Peyer's patch (tissue), 4 donors: ENCODE measurements at regions not wholly inside any gene's neighbourhood (a gene's known extent, or its start where the extent isn't known, plus 50 kb on each side); places are given as distances from the start of the nearest gene placed in this dataset.
"Not testable (repeated sequence)": the region's sequence is repeated elsewhere in the genome, so short reads cannot be mapped to it uniquely, and the experiment has no call there.

Experiments
- DNase-seq, 3 donors: peaks; one replicate each; pipeline ENCODE4 v3.0.0-alpha.2; 2017 to 2019
- H3K27ac ChIP-seq, 4 donors: fragments of 200-600 bp; sonication (generic); one replicate each; pipeline ENCODE4 v1.5.1; 2016 to 2019
- H3K27me3 ChIP-seq, 2 donors: fragments of 200-600 bp; sonication (generic); one replicate each; pipeline ENCODE4 v1.5.1; 2019
- H3K36me3 ChIP-seq, 3 donors: fragments of 200-600 bp; sonication (generic); one replicate each; pipeline ENCODE4 v1.5.1; 2016 to 2019
- H3K4me1 ChIP-seq, 4 donors: fragments of 200-600 bp; sonication (generic); one replicate each; pipeline ENCODE4 v1.5.1; 2016 to 2019
- H3K4me3 ChIP-seq, 4 donors: fragments of 200-600 bp; sonication (generic); 1 replicate in 3 of 4; 2 replicates in 1 of 4; pipeline ENCODE4 v1.5.1; 2016 to 2019; ENCODE audit warnings: mild to moderate bottlenecking in 1 of 4
- H3K9me3 ChIP-seq, 4 donors: fragments of 200-600 bp; sonication (generic); one replicate each; pipeline ENCODE4 v1.5.1; 2016 to 2019; ENCODE audit warnings: mild to moderate bottlenecking in 1 of 4
- POLR2A ChIP-seq, 2 donors: fragments of 450-650 bp; IDR thresholded peaks; one replicate each; pipeline ENCODE4 v1.5.1; 2017; ENCODE audit warnings: antibody characterized with exemption in 2 of 2, mild to moderate bottlenecking in 2 of 2, moderate library complexity in 2 of 2
- TF ChIP-seq, protein P1 (sequence below), 6 experiments: fragments of 450-650 bp in 4 of 6; fragments of 200-600 bp in 2 of 6; sonication (generic) in 1 of 6; IDR thresholded peaks; one replicate each; pipeline ENCODE4 v1.5.1; 2017 to 2019; ENCODE audit warnings: antibody characterized with exemption in 6 of 6, mild to moderate bottlenecking in 3 of 6, moderate library complexity in 1 of 6

DNA sequence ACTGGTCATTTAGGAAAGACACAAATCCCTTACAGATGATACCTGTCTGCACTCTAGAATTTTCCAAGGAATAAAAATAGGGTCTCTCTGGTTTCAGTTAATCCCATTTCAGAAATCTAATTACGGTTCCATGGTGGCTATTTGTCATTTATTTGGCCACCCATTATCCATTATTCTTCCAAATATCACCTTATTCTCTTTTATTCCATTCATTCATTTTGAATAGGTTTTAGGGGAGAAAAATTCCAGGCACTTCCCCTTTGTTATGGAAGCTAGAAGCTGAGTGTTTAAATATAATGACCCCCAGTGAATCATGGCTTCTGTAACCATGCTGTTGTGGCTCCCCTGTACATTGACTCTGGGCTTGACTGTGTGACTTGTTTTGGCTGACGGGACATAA, 420.8 kb upstream of the DPH6 start:
- no peak for TF ChIP-seq POLR2A (IDR thresholded peaks at IDR 0.05)
- TF ChIP-seq, protein P1, sequence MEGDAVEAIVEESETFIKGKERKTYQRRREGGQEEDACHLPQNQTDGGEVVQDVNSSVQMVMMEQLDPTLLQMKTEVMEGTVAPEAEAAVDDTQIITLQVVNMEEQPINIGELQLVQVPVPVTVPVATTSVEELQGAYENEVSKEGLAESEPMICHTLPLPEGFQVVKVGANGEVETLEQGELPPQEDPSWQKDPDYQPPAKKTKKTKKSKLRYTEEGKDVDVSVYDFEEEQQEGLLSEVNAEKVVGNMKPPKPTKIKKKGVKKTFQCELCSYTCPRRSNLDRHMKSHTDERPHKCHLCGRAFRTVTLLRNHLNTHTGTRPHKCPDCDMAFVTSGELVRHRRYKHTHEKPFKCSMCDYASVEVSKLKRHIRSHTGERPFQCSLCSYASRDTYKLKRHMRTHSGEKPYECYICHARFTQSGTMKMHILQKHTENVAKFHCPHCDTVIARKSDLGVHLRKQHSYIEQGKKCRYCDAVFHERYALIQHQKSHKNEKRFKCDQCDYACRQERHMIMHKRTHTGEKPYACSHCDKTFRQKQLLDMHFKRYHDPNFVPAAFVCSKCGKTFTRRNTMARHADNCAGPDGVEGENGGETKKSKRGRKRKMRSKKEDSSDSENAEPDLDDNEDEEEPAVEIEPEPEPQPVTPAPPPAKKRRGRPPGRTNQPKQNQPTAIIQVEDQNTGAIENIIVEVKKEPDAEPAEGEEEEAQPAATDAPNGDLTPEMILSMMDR (IDR thresholded peaks at IDR 0.05), result no peak
- Histone ChIP-seq H3K36me3 (no peaks in the 10 kb centered on the region), H3K27ac (no peak overlapping the region), H3K9me3 (no peaks in the 10 kb centered on the region), H3K4me1 (no peaks in the 10 kb centered on the region), H3K4me3 (no peak overlapping the region), H3K27me3 (no peaks in the 10 kb centered on the region)
- no peak for DNase-seq

DNA sequence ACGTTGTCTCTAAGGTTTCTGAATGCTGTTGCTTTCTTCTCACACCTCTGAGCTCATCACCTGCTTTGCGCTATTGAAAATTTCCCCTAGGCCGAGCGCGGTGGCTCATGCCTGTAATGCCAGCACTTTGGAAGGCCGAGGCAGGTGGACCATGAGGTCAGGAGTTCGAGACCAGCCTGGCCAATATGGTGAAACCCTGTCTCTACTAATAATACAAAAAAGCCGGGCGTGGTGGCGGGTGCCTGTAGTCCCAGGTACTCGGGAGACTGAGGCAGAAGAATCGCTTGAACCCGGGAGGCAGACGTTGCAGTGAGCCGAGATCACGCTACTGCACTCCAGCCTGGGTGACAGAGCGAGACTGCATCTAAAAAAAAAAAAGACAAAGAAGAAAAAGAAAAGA, 422.0 kb upstream of the DPH6 start:
- H3K4me3 ChIP-seq, H3K36me3 ChIP-seq, H3K27ac ChIP-seq, H3K9me3 ChIP-seq, DNase-seq, H3K4me1 ChIP-seq, H3K27me3 ChIP-seq: not testable (repeated sequence)

DNA sequence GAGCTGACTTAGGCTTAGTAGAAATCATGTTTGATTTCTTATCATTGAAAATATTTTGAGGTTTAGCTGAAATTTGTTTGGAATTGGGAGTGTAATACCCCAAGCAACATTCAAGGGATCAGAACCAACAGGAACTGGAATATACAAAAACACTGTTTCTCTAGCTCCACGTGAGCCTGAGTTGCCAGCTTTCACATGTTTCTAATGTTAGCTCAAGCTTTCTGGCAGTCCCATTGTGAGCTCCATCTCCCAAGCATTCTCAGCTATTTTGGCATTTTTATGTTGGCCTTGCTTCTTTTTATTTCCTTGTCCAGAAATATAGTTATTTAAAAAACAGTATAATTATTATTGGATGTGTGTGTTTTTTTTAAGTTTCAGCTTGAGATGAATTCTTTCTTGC, 427.1 kb upstream of the DPH6 start:
- no peak overlapping the region for H3K4me3 ChIP-seq
- no peak overlapping the region for H3K27ac ChIP-seq
- H3K9me3 ChIP-seq, result no peaks in the 10 kb centered on the region
- TF ChIP-seq POLR2A (IDR thresholded peaks at IDR 0.05), result no peak
- TF ChIP-seq, protein P1 (IDR thresholded peaks at IDR 0.05), result no peak
- DNase-seq, result no peak
- H3K4me1 ChIP-seq, result no peaks in the 10 kb centered on the region
- H3K36me3 ChIP-seq, result no peaks in the 10 kb centered on the region
- H3K27me3 ChIP-seq, result no peaks in the 10 kb centered on the region

DNA sequence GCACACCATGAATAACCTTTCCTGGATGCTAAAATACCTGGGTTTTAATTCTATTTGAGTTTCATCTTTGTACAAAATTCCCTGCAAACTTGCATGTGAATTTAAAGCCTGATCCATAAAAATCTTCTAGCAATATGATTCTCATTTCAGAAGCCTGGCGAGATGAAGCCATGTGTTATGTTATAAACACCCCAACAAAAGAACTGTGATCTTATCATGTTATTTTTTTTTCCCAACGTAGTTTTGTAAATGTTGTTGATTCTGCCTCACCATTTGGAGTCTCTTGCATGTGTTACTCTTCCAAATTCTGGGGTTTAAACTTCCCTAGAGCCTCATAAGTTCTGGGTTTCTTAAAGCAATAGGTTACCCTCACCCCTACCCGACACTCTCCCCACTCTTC, 428.1 kb upstream of the DPH6 start:
- Histone ChIP-seq H3K27ac (no peak overlapping the region), H3K4me3 (no peak overlapping the region), H3K4me1 (no peaks in the 10 kb centered on the region), H3K27me3 (no peaks in the 10 kb centered on the region), H3K9me3 (no peaks in the 10 kb centered on the region), H3K36me3 (no peaks in the 10 kb centered on the region)
- no peak for DNase-seq
- TF ChIP-seq, protein P1 (IDR thresholded peaks at IDR 0.05), result no peak
- TF ChIP-seq POLR2A (IDR thresholded peaks at IDR 0.05), result no peak

DNA sequence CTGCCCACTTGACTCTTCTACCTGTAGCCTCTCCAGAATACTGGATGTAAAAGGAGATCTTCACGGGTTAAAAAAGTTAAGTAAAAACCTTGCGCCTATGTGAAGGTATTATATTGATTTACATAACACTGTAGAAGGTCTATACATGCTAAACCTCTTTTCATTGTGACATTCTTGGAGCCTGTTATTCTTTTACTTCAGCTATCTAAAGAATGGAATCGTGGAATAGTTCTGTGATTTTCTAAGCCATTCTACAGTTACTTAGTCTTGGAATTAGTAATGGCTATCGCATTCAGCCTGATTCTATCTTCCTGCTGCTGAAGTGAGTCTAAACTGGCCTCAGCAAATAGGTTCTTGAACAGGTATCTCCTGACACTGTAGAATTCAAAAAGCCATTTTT, 430.0 kb upstream of the DPH6 start:
- TF ChIP-seq POLR2A (IDR thresholded peaks at IDR 0.05), result no peak
- TF ChIP-seq, protein P1 (IDR thresholded peaks at IDR 0.05), result no peak

DNA sequence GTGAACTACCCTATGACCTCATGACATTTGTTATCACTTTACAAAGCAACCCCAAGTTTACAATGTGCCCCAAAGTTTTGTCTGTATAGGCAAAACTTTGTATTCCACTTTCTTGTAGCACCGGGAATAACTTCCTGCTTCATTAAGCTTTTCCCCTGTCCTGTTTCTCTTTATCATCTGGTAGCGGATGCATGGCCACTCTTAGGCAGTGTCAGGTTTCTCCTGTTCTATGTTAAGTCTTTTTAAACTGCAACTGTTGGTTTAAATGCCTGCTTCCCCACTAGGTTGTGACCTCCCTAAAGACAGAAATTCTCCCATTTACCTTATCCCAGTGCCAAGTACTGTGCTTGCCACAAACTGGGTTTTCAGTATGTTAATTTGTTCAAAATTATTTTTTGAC, 433.6 kb upstream of the DPH6 start:
- Histone ChIP-seq H3K4me3 (no peak overlapping the region), H3K27me3 (no peaks in the 10 kb centered on the region), H3K36me3 (no peaks in the 10 kb centered on the region), H3K4me1 (no peaks in the 10 kb centered on the region), H3K27ac (no peak overlapping the region), H3K9me3 (no peaks in the 10 kb centered on the region)
- no peak for TF ChIP-seq POLR2A (IDR thresholded peaks at IDR 0.05)
- TF ChIP-seq, protein P1 (IDR thresholded peaks at IDR 0.05), result no peak
- no peak for DNase-seq

More for the DNA sequence above, 430.0 kb upstream of the DPH6 start:
- H3K27ac ChIP-seq, result no peak overlapping the region
- no peaks in the 10 kb centered on the region for H3K27me3 ChIP-seq
- H3K4me1 ChIP-seq, result no peaks in the 10 kb centered on the region
- no peaks in the 10 kb centered on the region for H3K36me3 ChIP-seq
- H3K9me3 ChIP-seq, result no peaks in the 10 kb centered on the region
- DNase-seq, result no peak
- no peak overlapping the region for H3K4me3 ChIP-seq
